ENCODE measurements at regions not wholly inside any gene's neighbourhood (a gene's known extent, or its start where the extent isn't known, plus 50 kb on each side); places are given as distances from the start of the nearest gene placed in this dataset.

- no peak overlapping the region for H3K4me3 ChIP-seq (replicated peaks in 1 of 2; ENCODE audit: low read depth in 1 of 2, low read length in 2 of 2)
- ATAC-seq, result no peak
Observed at GRCh38 chr9:84501587-84501986, 161.0 kb upstream of the SLC28A3 start.

GRCh38 chr9:84502066-84502465 is 161.5 kb upstream of the SLC28A3 start:
- no peak overlapping the region for H2AFZ ChIP-seq (ENCODE audit: low read depth, low read length, poor library complexity, severe bottlenecking)
- H3K4me2 ChIP-seq (ENCODE audit: low read length), result no peak overlapping the region
- H4K20me1 ChIP-seq (ENCODE audit: insufficient read depth), result no peaks in the 10 kb centered on the region
- H3K9me2 ChIP-seq (ENCODE audit: insufficient read depth), result no peaks in the 10 kb centered on the region
- no peaks in the 10 kb centered on the region for H3K27me3 ChIP-seq (ENCODE audit: insufficient read depth, low read length)
- H3K79me2 ChIP-seq (ENCODE audit: insufficient read depth, low read length), result no peaks in the 10 kb centered on the region
- DNase-seq (ENCODE audit: low read depth, low spot score) (no peak), ATAC-seq (no peak)
- no peak overlapping the region for H3K27ac ChIP-seq (ENCODE audit: low read depth, low read length)
- H3K36me3 ChIP-seq (ENCODE audit: control insufficient read depth in 1 of 2, insufficient read depth in 2 of 2, low read length in 2 of 2), result no peaks in the 10 kb centered on the region
- no peaks in the 10 kb centered on the region for H3K9me3 ChIP-seq (ENCODE audit: control insufficient read depth in 1 of 2, insufficient read depth in 1 of 2, low read depth in 1 of 2, low read length in 2 of 2)
- BruUV-seq (replicated peaks), result no TSS peak
- intact Hi-C loops (cut with micrococcal nuclease), result no loop called here
- H3K4me3 ChIP-seq (replicated peaks in 1 of 2; ENCODE audit: low read depth in 1 of 2, low read length in 2 of 2), result no peak overlapping the region
- CTCF ChIA-PET, result no interaction called here
- RAD21 ChIA-PET (ENCODE audit: low non-redundant PET in 1 of 2, low total read pairs in 2 of 2, uncharacterized antibody in 2 of 2, unreplicated experiment in 2 of 2), result no interaction called here
- no peaks in the 10 kb centered on the region for H3K4me1 ChIP-seq (ENCODE audit: control insufficient read depth in 1 of 2, insufficient read depth in 2 of 2, low read length in 2 of 2)
- H3K9ac ChIP-seq (ENCODE audit: low read length), result no peak overlapping the region
- TF ChIP-seq EZH2phosphoT487 (IDR thresholded peaks at IDR 0.05; ENCODE audit: borderline replicate concordance) (no peak), RAD21 (IDR thresholded peaks at IDR 0.05; ENCODE audit: low read depth) (no peak), CBX3 (IDR thresholded peaks at IDR 0.05; ENCODE audit: low read depth) (no peak), ZNF274 (IDR thresholded peaks at IDR 0.05; ENCODE audit: low read depth, low read length) (no peak), YY1 (IDR thresholded peaks at IDR 0.05; ENCODE audit: extremely low read depth, insufficient replicate concordance, low read depth, low read length) (no peak), ZFX (IDR thresholded peaks at IDR 0.05) (no peak), EZH2 (IDR thresholded peaks at IDR 0.05) (no peak), ELF1 (IDR thresholded peaks at IDR 0.05; ENCODE audit: borderline replicate concordance, low read depth) (no peak), TCF7L2 (IDR thresholded peaks at IDR 0.05; ENCODE audit: borderline replicate concordance, extremely low read depth, insufficient read depth, insufficient read length) (no peak), ZBTB33 (IDR thresholded peaks at IDR 0.05; ENCODE audit: extremely low read depth, insufficient replicate concordance, low read length) (no peak)
- POLR2A ChIA-PET, result no interaction called here

More at GRCh38 chr9:84501587-84501986, 161.0 kb upstream of the SLC28A3 start:
- CTCF ChIA-PET, result no interaction called here
- BruUV-seq (replicated peaks), result no TSS peak
- DNase-seq (ENCODE audit: low read depth, low spot score), result no peak
- H3K27ac ChIP-seq (ENCODE audit: low read depth, low read length), result no peak overlapping the region
- H3K9me3 ChIP-seq (ENCODE audit: control insufficient read depth in 1 of 2, insufficient read depth in 1 of 2, low read depth in 1 of 2, low read length in 2 of 2), result no peaks in the 10 kb centered on the region
- H3K9ac ChIP-seq (ENCODE audit: low read length), result no peak overlapping the region
- H3K36me3 ChIP-seq (ENCODE audit: control insufficient read depth in 1 of 2, insufficient read depth in 2 of 2, low read length in 2 of 2), result no peaks in the 10 kb centered on the region
- intact Hi-C loops (cut with micrococcal nuclease), result no loop called here
- POLR2A ChIA-PET, result no interaction called here
- TF ChIP-seq POLR2A (IDR thresholded peaks at IDR 0.05; ENCODE audit: borderline replicate concordance, extremely low read depth, insufficient read depth, insufficient read length) (no peak), TCF7L2 (IDR thresholded peaks at IDR 0.05; ENCODE audit: borderline replicate concordance, extremely low read depth, insufficient read depth, insufficient read length) (no peak), EZH2phosphoT487 (IDR thresholded peaks at IDR 0.05; ENCODE audit: borderline replicate concordance) (no peak)
- no peak overlapping the region for H3K4me2 ChIP-seq (ENCODE audit: low read length)
- RAD21 ChIA-PET (ENCODE audit: low non-redundant PET in 1 of 2, low total read pairs in 2 of 2, uncharacterized antibody in 2 of 2, unreplicated experiment in 2 of 2), result no interaction called here
- no peaks in the 10 kb centered on the region for H3K9me2 ChIP-seq (ENCODE audit: insufficient read depth)
- H4K20me1 ChIP-seq (ENCODE audit: insufficient read depth), result no peaks in the 10 kb centered on the region
- no peaks in the 10 kb centered on the region for H3K27me3 ChIP-seq (ENCODE audit: insufficient read depth, low read length)
- no peaks in the 10 kb centered on the region for H3K4me1 ChIP-seq (ENCODE audit: control insufficient read depth in 1 of 2, insufficient read depth in 2 of 2, low read length in 2 of 2)
- no peaks in the 10 kb centered on the region for H3K79me2 ChIP-seq (ENCODE audit: insufficient read depth, low read length)
- no peak overlapping the region for H2AFZ ChIP-seq (ENCODE audit: low read depth, low read length, poor library complexity, severe bottlenecking)

Measured in HCT116 (cell line).